ENCODE measurements at regions not wholly inside any gene's neighbourhood (a gene's known extent, or its start where the extent isn't known, plus 50 kb on each side); places are given as distances from the start of the nearest gene placed in this dataset.

GRCh38 chr7:52616552-52616951, 418.9 kb upstream of the POM121L12 start:
- H3K36me3 ChIP-seq = no peaks in the 10 kb centered on the region
- H3K27ac ChIP-seq = no peak overlapping the region
- intact Hi-C loops (cut with DNase I) = no loop called here
- no peaks in the 10 kb centered on the region for H3K4me1 ChIP-seq (ENCODE audit: insufficient read depth)
- no peaks in the 10 kb centered on the region for H3K27me3 ChIP-seq
- no peak for TF ChIP-seq EP300 (IDR thresholded peaks at IDR 0.05)
- no peak for TF ChIP-seq CTCF (IDR thresholded peaks at IDR 0.05)
- TF ChIP-seq POLR2A (IDR thresholded peaks at IDR 0.05) = no peak
- no peaks in the 10 kb centered on the region for H3K9me3 ChIP-seq
- no peak overlapping the region for H3K4me3 ChIP-seq
- no peak for DNase-seq
- 93 to 98% (median 96%) methylated on average over 2 of the region's 2 CpGs for WGBS, 3 donors

- no peaks in the 10 kb centered on the region for H3K9me3 ChIP-seq
- no peak overlapping the region for H3K4me3 ChIP-seq
- no peaks in the 10 kb centered on the region for H3K4me1 ChIP-seq (ENCODE audit: insufficient read depth)
- TF ChIP-seq POLR2A (IDR thresholded peaks at IDR 0.05) = no peak
- no peak for TF ChIP-seq CTCF (IDR thresholded peaks at IDR 0.05)
- TF ChIP-seq EP300 (IDR thresholded peaks at IDR 0.05) = no peak
- DNase-seq = no peak
- no peak overlapping the region for H3K27ac ChIP-seq
- H3K36me3 ChIP-seq = no peaks in the 10 kb centered on the region
- intact Hi-C loops (cut with DNase I) = no loop called here
- WGBS, 3 donors = 55 to 72% (median 69%) methylated on average over 2 of the region's 2 CpGs
- no peaks in the 10 kb centered on the region for H3K27me3 ChIP-seq
Observed at GRCh38 chr7:52615021-52615695, 420.3 kb upstream of the POM121L12 start.

GRCh38 chr7:52609511-52609910, 425.9 kb upstream of the POM121L12 start:
- no peak overlapping the region for H3K4me3 ChIP-seq
- H3K9me3 ChIP-seq = no peaks in the 10 kb centered on the region
- no peaks in the 10 kb centered on the region for H3K4me1 ChIP-seq (ENCODE audit: insufficient read depth)
- no peak for DNase-seq
- TF ChIP-seq CTCF (IDR thresholded peaks at IDR 0.05) = no peak
- no peak for TF ChIP-seq POLR2A (IDR thresholded peaks at IDR 0.05)
- TF ChIP-seq EP300 (IDR thresholded peaks at IDR 0.05) = no peak
- H3K36me3 ChIP-seq = no peaks in the 10 kb centered on the region
- H3K27ac ChIP-seq = no peak overlapping the region
- H3K27me3 ChIP-seq = no peaks in the 10 kb centered on the region
- intact Hi-C loops (cut with DNase I) = no loop called here
- 96 to 97% (median 96%) methylated on average over 6 of the region's 6 CpGs for WGBS, 3 donors

GRCh38 chr7:52592698-52593097, 442.7 kb upstream of the POM121L12 start:
- no peak for DNase-seq
- H3K4me3 ChIP-seq = no peak overlapping the region
- 70 to 78% (median 70%) methylated on average over 3 of the region's 3 CpGs for WGBS, 3 donors
- no peaks in the 10 kb centered on the region for H3K9me3 ChIP-seq
- no peak overlapping the region for H3K27ac ChIP-seq
- TF ChIP-seq CTCF (IDR thresholded peaks at IDR 0.05) (no peak), EP300 (IDR thresholded peaks at IDR 0.05) (no peak), POLR2A (IDR thresholded peaks at IDR 0.05) (no peak)
- intact Hi-C loops (cut with DNase I) = no loop called here
- H3K4me1 ChIP-seq (ENCODE audit: insufficient read depth) = no peaks in the 10 kb centered on the region
- H3K36me3 ChIP-seq = no peaks in the 10 kb centered on the region
- H3K27me3 ChIP-seq = no peaks in the 10 kb centered on the region
